ENCODE measurements at regions not wholly inside any gene's neighbourhood (a gene's known extent, or its start where the extent isn't known, plus 50 kb on each side); places are given as distances from the start of the nearest gene placed in this dataset.

- no peak for TF ChIP-seq RAD21 (IDR thresholded peaks at IDR 0.05; ENCODE audit: low read depth)
- TF ChIP-seq, protein P1, sequence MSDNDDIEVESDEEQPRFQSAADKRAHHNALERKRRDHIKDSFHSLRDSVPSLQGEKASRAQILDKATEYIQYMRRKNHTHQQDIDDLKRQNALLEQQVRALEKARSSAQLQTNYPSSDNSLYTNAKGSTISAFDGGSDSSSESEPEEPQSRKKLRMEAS (IDR thresholded peaks at IDR 0.05) = no peak
- no peak for TF ChIP-seq EP300 (IDR thresholded peaks at IDR 0.05; ENCODE audit: borderline replicate concordance)
- TF ChIP-seq CEBPB (IDR thresholded peaks at IDR 0.05) = no peak
These were observed 601.4 kb upstream of the NOVA1 start for GRCh38 chr14:27199272-27199671.
